H9 (cell line): ENCODE measurements at regions not wholly inside any gene's neighbourhood (a gene's known extent, or its start where the extent isn't known, plus 50 kb on each side); places are given as distances from the start of the nearest gene placed in this dataset.

Source experiments
- DNase-seq: peaks from one replicate; pipeline ENCODE4 v3.0.0-alpha.2; 2017
- H2AFZ ChIP-seq: one replicate; pipeline ENCODE4 v1.6.1; 2013; ENCODE audit warnings: mild to moderate bottlenecking, low read length, control low read depth, moderate library complexity
- H2AK5ac ChIP-seq: 2 replicates; pipeline ENCODE4 v1.6.1; 2013; ENCODE audit warnings: low read length, control low read depth, mixed read lengths; ENCODE audit not compliant: insufficient read length
- H2BK120ac ChIP-seq: one replicate; pipeline ENCODE4 v1.6.1; 2013; ENCODE audit warnings: low read depth, mild to moderate bottlenecking, low read length, control low read depth, inconsistent platforms; ENCODE audit not compliant: poor library complexity, severe bottlenecking
- H2BK12ac ChIP-seq: 2 replicates; pipeline ENCODE4 v1.6.1; 2013; ENCODE audit warnings: low read length, control low read depth, mixed read lengths, low read depth; ENCODE audit not compliant: insufficient read length
- H2BK15ac ChIP-seq: 2 replicates; pipeline ENCODE4 v1.6.1; 2013; ENCODE audit warnings: low read depth, low read length, control low read depth
- H2BK20ac ChIP-seq: one replicate; pipeline ENCODE4 v1.6.1; 2013; ENCODE audit warnings: low read depth, mild to moderate bottlenecking, low read length, control low read depth, inconsistent platforms; ENCODE audit not compliant: poor library complexity, severe bottlenecking
- H2BK5ac ChIP-seq: 2 replicates; pipeline ENCODE4 v1.6.1; 2013; ENCODE audit warnings: low read length, control low read depth, mixed read lengths; ENCODE audit not compliant: insufficient read length
- H3K14ac ChIP-seq: 2 replicates; pipeline ENCODE4 v1.6.1; 2013; ENCODE audit warnings: low read length, control low read depth; ENCODE audit not compliant: insufficient read depth
- H3K18ac ChIP-seq: 2 replicates; pipeline ENCODE4 v1.6.1; 2013; ENCODE audit warnings: low read depth, mild to moderate bottlenecking, mixed read lengths, low read length, control low read depth; ENCODE audit not compliant: insufficient read length
- H3K23ac ChIP-seq: 2 replicates; pipeline ENCODE4 v1.6.1; 2013; ENCODE audit warnings: low read length, control low read depth, mixed read lengths, low read depth; ENCODE audit not compliant: insufficient read length
- H3K23me2 ChIP-seq: 2 replicates; pipeline ENCODE4 v1.6.1; 2013; ENCODE audit warnings: low read depth, mild to moderate bottlenecking, mixed read lengths, low read length, control low read depth; ENCODE audit not compliant: insufficient read length, poor library complexity, severe bottlenecking
- H3K27ac ChIP-seq: 2 replicates; pipeline ENCODE4 v1.5.1; 2013; ENCODE audit warnings: low read length, control low read depth, mixed read lengths, low read depth; ENCODE audit not compliant: insufficient read length
- H3K27me3 ChIP-seq: 2 replicates; pipeline ENCODE4 v1.6.1; 2013; ENCODE audit warnings: low read length, control low read depth, inconsistent platforms; ENCODE audit not compliant: insufficient read depth
- H3K4ac ChIP-seq: 2 replicates; pipeline ENCODE4 v1.6.1; 2013; ENCODE audit warnings: low read depth, mild to moderate bottlenecking, control low read depth, inconsistent platforms, low read length, moderate library complexity
- H3K4me1 ChIP-seq: 2 replicates; pipeline ENCODE4 v1.6.1; 2013; ENCODE audit warnings: low read length, control low read depth, inconsistent platforms; ENCODE audit not compliant: insufficient read depth
- H3K4me2 ChIP-seq: 2 replicates; pipeline ENCODE4 v1.6.1; 2013; ENCODE audit warnings: low read length, control low read depth, mixed read lengths; ENCODE audit not compliant: insufficient read length, insufficient read depth
- H3K56ac ChIP-seq: 2 replicates; pipeline ENCODE4 v1.6.1; 2013; ENCODE audit warnings: low read depth, mild to moderate bottlenecking, mixed read lengths, low read length, control low read depth; ENCODE audit not compliant: insufficient read length
- H3K79me1 ChIP-seq: 2 replicates; pipeline ENCODE4 v1.6.1; 2013; ENCODE audit warnings: low read depth, mild to moderate bottlenecking, moderate library complexity, low read length, control low read depth, inconsistent platforms; ENCODE audit not compliant: insufficient read depth, poor library complexity, severe bottlenecking
- H3K79me2 ChIP-seq: 2 replicates; pipeline ENCODE4 v1.6.1; 2013; ENCODE audit warnings: low read length, control low read depth, inconsistent platforms; ENCODE audit not compliant: insufficient read depth
- H3K9ac ChIP-seq: 2 replicates; pipeline ENCODE4 v1.6.1; 2013; ENCODE audit warnings: low read length, control low read depth, mixed read lengths; ENCODE audit not compliant: insufficient read length; ENCODE audit errors: extremely low read depth
- H3K9me3 ChIP-seq: one replicate; pipeline ENCODE4 v1.6.1; 2013; ENCODE audit warnings: low read depth, low read length, inconsistent platforms; ENCODE audit not compliant: control insufficient read depth
- H3T11ph ChIP-seq: one replicate; pipeline ENCODE4 v1.6.1; 2013; ENCODE audit warnings: mild to moderate bottlenecking, low read length, control low read depth, inconsistent platforms
- H4K20me1 ChIP-seq: one replicate; pipeline ENCODE4 v1.6.1; 2013; ENCODE audit not compliant: control insufficient read depth, insufficient read length, insufficient read depth
- H4K5ac ChIP-seq: 2 replicates; pipeline ENCODE4 v1.6.1; 2013; ENCODE audit warnings: low read depth, mild to moderate bottlenecking, mixed read lengths, low read length, control low read depth; ENCODE audit not compliant: insufficient read length
- H4K8ac ChIP-seq: replicated peaks from 2 replicates; pipeline ENCODE4 v1.6.1; 2013; ENCODE audit warnings: low read length, control low read depth, mixed read lengths, low read depth; ENCODE audit not compliant: insufficient read length
- H4K91ac ChIP-seq: 2 replicates; pipeline ENCODE4 v1.6.1; 2013; ENCODE audit warnings: low read depth, mild to moderate bottlenecking, moderate library complexity, mixed read lengths, low read length, control low read depth; ENCODE audit not compliant: insufficient read length
- H3K27ac Mint-ChIP-seq, 3 experiments: 2 replicates in 2 of 3; 3 replicates in 1 of 3; pipeline ENCODE4 v1.8.0; 2020 to 2021; ENCODE audit warnings: mixed read lengths in 3 of 3, mild to moderate bottlenecking in 1 of 3, moderate library complexity in 1 of 3
- H3K27me3 Mint-ChIP-seq: 2 replicates; pipeline ENCODE4 v1.8.0; 2021; ENCODE audit warnings: low read depth, mild to moderate bottlenecking, moderate library complexity, mixed read lengths
- H3K36me3 Mint-ChIP-seq, 3 experiments: 2 replicates in 2 of 3; 3 replicates in 1 of 3; pipeline ENCODE4 v1.8.0; 2020 to 2021; ENCODE audit warnings: low read depth in 3 of 3, mixed read lengths in 3 of 3; ENCODE audit not compliant: insufficient read depth in 1 of 3
- H3K4me1 Mint-ChIP-seq, 2 experiments: 2 replicates each; pipeline ENCODE4 v1.8.0; 2020; ENCODE audit warnings: mixed read lengths in 2 of 2
- H3K4me3 Mint-ChIP-seq, 2 experiments: 2 replicates in 1 of 2; 3 replicates in 1 of 2; pipeline ENCODE4 v1.8.0; 2020 to 2021; ENCODE audit warnings: mild to moderate bottlenecking in 2 of 2, mixed read lengths in 2 of 2, moderate library complexity in 1 of 2
- H3K9me3 Mint-ChIP-seq, 2 experiments: 2 replicates in 1 of 2; 3 replicates in 1 of 2; pipeline ENCODE4 v1.8.0; 2020; ENCODE audit warnings: mild to moderate bottlenecking in 2 of 2, mixed read lengths in 2 of 2, moderate library complexity in 1 of 2
- CTCF ChIP-seq: fragments of 200-600 bp; sonication (generic); conservative IDR thresholded peaks from 3 replicates; pipeline ENCODE4 v1.8.0; 2021; ENCODE audit warnings: antibody characterized with exemption, mild to moderate bottlenecking
- WGBS: extraction: QIAGEN DNeasy Blood & Tissue Kit; methylation state at CpG from one replicate; pipeline ENCODE4 v1.1.7; 2013; ENCODE audit warnings: missing lambda C conversion rate, low lambda C conversion rate, mixed read lengths; ENCODE audit not compliant: insufficient read length; ENCODE audit errors: extremely low coverage; 5-methylcytosine and 5-hydroxymethylcytosine counted together

- H2AK5ac ChIP-seq = no peak overlapping the region
- no peaks in the 10 kb centered on the region for H3K27me3 Mint-ChIP-seq
- H2BK12ac ChIP-seq = no peak overlapping the region
- H3K9me3 Mint-ChIP-seq = no peaks in the 10 kb centered on the region
- H3K9ac ChIP-seq = no peak overlapping the region
- no peaks in the 10 kb centered on the region for H3K79me2 ChIP-seq
- no peak overlapping the region for H3K4ac ChIP-seq
- no peak overlapping the region for H3K27ac ChIP-seq
- WGBS = no CpG with 5 or more reads among the region's 2 CpGs
- no peak overlapping the region for H4K5ac ChIP-seq
- no peak overlapping the region for H3K56ac ChIP-seq
- no peak overlapping the region for H3K27ac Mint-ChIP-seq
- H2BK5ac ChIP-seq = no peak overlapping the region
- no peak overlapping the region for H3K18ac ChIP-seq
- H4K8ac ChIP-seq = no peak overlapping the region
- H3K23me2 ChIP-seq = no peaks in the 10 kb centered on the region
- H3T11ph ChIP-seq = no peak overlapping the region
- H2BK20ac ChIP-seq = no peak overlapping the region
- H3K79me1 ChIP-seq = no peaks in the 10 kb centered on the region
- DNase-seq = no peak
- H3K4me3 Mint-ChIP-seq = no peak overlapping the region
- H3K9me3 ChIP-seq = no peaks in the 10 kb centered on the region
- H3K4me2 ChIP-seq = no peak overlapping the region
- H2AFZ ChIP-seq = no peak overlapping the region
- H3K4me1 ChIP-seq = peaks cover 2% of the 10 kb centered on the region; the same call in 1 of the 2 replicates
- H2BK120ac ChIP-seq = no peak overlapping the region
- TF ChIP-seq CTCF = no peak
- H3K27me3 ChIP-seq = no peaks in the 10 kb centered on the region
- H3K14ac ChIP-seq = no peak overlapping the region
- H4K20me1 ChIP-seq = no peaks in the 10 kb centered on the region
- no peak overlapping the region for H4K91ac ChIP-seq
- H3K36me3 Mint-ChIP-seq = no peaks in the 10 kb centered on the region
- peaks cover 5 to 10% of the 10 kb centered on the region in 2 experiments for H3K4me1 Mint-ChIP-seq
- no peak overlapping the region for H2BK15ac ChIP-seq
- no peak overlapping the region for H3K23ac ChIP-seq
Measured at GRCh38 chr16:52747088-52747595, 200.2 kb upstream of the TOX3 start.
